ENCODE measurements at regions not wholly inside any gene's neighbourhood (a gene's known extent, or its start where the extent isn't known, plus 50 kb on each side); places are given as distances from the start of the nearest gene placed in this dataset.

DNA sequence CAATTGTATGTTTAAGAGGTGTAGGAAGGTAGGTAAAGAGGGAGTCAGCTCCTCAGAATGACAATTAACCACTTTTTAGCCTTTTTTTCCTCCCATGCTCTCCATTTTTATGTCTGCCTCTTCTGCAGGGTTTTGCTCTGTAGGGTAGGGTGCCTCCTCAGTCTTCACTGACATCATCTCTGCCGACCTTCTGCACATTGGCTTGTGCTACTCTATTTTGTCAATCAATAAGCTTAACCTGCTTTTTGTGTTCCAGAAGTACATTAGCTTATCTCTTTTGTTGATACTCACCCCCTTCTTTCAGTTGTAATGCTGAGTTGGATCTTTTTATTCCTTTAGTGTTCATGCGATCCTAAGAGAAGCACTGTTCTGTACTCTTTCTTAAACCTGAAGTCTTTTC, 323.2 kb downstream of the RDH14 start:
- DNase-seq, result no peak
- in situ Hi-C loops (cut with MboI; ENCODE audit: low pct_unique_long_range_greater_than_20kb, low sequenced_read_pairs), result no loop called here

DNA sequence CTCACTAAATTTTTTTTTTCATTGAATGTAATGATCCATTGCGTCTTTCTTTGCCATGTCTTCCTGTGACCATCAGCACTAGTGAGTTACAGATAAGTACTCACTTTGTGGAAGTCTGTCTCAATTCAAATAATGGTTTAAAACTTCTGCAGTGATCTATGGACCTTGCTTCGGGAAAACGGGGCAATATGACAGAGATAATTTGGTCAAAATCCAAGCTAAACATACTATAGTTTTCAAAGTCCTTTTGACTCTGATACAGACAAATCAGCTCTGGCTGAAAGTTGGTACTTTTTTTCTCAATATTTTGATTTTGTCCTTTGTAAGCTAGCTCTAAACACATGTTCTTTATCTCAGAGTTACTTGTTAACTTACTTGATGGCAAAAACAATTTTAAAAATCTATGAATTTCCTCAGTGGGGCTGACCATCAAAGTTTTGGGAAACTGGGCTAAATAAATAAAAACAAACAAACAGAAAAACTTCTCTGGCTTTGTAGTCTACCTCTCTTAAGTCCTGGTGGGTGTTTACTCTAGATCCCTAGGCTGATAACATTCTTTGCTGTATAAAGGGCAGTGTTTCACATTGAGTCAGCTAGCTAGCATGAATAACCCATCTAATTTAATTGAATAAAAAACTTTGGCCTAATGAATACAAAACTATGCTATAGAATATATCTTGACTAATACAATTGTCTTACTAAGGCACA, 327.6 kb downstream of the RDH14 start:
- in situ Hi-C loops (cut with MboI; ENCODE audit: low pct_unique_long_range_greater_than_20kb, low sequenced_read_pairs), result no loop called here
- no peak for DNase-seq

DNA sequence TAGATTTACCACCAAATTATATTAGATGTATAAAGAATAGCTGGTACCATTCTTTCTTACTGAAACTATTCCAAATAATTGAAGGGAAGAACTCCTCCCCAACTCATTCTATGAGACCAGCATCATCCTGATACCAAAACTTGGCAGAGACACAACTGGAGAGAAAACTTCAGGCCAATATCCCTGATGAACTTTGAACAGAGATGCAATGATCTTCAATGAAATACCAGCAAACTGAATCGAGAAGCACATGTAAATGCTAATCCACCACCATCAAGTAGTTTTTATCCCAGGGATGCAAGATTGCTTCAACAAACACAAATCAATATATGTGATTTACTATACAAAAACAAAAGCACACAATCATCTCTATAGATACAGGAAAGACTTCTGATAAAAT, 329.8 kb downstream of the RDH14 start:
- DNase-seq, result no peak
- in situ Hi-C loops (cut with MboI; ENCODE audit: low pct_unique_long_range_greater_than_20kb, low sequenced_read_pairs), result no loop called here

DNA sequence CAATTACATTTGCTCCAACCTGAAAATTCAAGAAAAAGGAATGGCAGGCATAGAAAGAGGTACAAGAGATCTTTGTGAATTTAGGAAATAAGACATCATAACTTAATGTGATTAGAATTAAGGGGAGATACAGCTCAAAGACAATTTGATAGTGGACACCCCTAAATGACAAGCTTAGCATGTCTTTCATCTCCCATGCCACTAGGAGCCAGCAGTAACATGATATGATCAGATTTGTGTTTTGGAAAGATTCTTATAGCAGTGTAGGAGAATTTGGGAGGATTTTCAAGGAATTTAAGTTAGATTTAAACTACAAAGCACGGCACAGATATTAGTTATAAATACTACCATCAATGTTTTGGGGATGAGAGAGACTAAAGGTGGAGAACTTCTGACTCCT, 340.8 kb downstream of the RDH14 start:
- in situ Hi-C loops (cut with MboI; ENCODE audit: low pct_unique_long_range_greater_than_20kb, low sequenced_read_pairs), result no loop called here

DNA sequence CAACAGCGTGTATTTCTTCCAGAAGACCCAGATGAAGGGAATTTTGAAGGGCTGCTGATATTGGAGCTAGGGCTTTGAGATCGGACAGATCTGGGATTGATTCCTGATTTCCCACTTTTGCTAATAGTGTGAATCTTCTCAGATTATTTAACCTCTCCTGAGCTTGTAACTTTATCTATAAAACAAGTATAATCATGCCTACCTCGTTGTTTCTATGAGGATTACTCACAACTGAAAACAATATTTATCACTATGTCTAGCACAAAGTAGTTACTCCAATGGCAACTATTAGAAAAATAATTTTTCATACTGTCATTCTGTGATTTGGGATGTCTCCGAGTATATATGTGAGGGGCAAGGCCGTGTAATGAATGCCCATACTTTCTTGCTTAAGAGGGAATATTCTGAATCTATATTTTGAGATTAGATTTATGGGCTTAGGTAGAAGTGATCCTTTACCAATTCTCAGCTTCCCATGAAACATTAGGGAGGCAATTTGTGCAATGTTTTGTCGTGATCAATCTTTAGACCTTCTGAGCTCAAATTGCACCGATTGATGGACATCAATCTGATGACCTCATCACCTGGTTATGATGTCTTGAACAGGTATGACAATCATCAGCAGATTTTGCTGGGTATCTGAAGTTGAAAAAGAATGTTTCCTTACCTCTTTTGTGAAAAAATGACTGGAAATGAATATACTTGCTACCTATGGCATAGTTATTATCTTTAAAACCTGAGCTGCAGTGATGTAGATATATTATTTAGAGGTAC, 339.9 kb downstream of the KCNS3 start:
- in situ Hi-C loops (cut with MboI; ENCODE audit: low pct_unique_long_range_greater_than_20kb, low sequenced_read_pairs), result no loop called here
- DNase-seq, result no peak

More for the DNA sequence above, 340.8 kb downstream of the RDH14 start:
- DNase-seq, result no peak

DNA sequence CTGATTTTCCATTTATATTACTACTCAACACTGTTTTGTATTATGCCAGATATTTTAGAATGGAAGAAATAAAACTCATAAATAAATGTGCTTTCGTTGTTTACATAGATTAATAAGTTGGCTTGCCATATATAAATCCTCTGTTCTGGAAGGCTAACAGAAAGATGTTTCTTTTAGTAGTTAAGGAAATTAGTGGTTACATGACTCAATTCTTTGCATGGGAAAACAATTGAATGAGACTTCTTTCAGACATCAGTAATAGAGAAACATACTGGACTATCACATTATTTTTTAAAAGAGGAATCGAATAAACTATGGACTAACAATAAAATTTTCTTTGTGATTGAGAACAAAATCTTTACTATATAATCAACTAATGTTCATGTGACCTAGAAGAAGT, 336.5 kb downstream of the KCNS3 start:
- no peak for DNase-seq
- in situ Hi-C loops (cut with MboI; ENCODE audit: low pct_unique_long_range_greater_than_20kb, low sequenced_read_pairs), result no loop called here

DNA sequence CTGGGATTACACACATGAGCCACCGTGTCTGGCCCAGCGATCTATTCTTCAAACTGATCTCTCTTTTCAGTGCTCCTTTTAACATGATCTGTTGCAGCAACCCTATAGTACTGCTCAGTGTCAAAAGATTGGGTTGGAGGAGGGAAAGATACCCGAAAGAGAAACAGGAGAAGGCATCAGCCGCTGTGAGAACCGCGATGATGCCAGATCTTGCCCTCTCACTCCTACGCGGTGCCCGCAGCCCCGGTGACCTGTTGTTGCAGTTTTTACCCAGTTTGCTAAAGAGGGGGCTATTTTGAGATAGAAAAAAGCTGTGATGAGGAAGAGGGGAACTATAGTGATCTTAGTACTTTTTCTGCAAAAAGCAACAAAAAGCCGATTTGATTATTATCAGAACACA, 335.5 kb downstream of the KCNS3 start:
- in situ Hi-C loops (cut with MboI; ENCODE audit: low pct_unique_long_range_greater_than_20kb, low sequenced_read_pairs), result no loop called here
- no peak for DNase-seq

DNA sequence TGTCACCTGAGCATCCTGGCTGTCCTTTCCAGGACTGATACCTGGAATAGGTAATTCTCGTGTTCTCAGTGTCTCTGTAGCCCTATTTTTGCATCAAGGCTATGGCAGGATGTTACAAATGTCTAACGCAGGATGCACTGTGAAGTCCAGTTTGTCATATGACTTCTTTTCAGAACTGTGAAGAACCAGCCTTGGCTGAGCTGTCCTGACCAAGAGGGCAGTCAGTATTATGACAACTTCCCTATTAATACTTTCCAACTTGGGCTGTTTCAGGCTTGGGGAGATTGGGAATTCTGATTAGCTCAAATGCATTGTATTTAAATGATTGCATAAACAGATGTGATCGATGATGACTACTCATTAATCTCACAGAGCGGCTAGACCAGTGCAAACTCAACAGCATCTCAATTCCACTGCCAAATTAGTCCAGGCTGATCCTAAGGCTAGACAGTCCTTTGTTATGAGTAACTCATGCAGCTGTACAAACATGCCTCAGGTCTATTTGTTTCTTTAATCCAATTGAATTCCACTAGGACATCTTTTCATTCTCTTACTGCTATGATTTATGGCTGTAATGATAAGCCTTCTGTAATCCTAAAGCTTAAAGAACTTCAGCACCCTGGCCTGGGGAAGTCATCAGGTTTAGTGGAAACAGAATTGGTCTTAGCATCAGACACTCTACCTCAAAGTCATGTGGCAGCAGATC, 331.6 kb downstream of the KCNS3 start:
- in situ Hi-C loops (cut with MboI; ENCODE audit: low pct_unique_long_range_greater_than_20kb, low sequenced_read_pairs), result no loop called here

DNA sequence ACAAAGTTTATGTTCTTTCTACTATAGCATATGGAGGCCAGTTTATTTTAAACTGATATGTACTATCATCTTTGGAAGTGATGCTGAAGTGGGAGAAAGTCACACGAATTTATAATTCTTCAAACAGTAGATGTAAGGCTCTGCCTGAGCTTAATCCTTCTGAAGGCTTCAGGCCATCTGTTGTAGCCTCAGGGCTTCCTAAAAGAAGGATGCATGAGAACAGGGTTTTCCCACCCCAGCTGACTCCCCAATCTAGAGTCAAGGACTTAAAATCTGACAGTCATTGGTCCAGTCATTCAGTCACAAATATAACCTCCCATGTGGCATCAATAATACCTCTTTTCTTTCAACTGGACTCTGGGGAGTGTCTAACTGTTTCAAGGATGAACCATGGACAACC, 330.5 kb downstream of the KCNS3 start:
- in situ Hi-C loops (cut with MboI; ENCODE audit: low pct_unique_long_range_greater_than_20kb, low sequenced_read_pairs), result no loop called here

More for the DNA sequence above, 331.6 kb downstream of the KCNS3 start:
- no peak for DNase-seq

DNA sequence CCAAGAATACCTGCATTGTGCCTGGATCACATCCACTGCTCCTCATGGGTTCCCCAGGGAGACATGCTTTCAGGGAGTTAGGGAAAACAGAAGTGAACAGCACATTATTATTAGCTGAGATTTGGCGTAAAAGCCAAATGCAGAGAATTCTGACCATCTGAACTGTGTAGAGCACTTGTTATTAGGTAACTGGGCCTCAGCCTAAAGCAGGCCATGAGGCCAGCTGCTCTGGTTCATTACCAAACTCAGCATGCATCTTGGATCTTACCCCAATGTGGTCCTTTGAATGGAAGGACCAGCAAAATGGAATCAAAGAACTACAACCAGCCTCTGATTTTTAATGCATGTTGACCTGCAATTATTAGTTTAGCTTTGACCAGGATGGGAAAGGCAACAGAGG, 322.3 kb downstream of the KCNS3 start:
- in situ Hi-C loops (cut with MboI; ENCODE audit: low pct_unique_long_range_greater_than_20kb, low sequenced_read_pairs), result no loop called here
- no peak for DNase-seq

More for the DNA sequence above, 330.5 kb downstream of the KCNS3 start:
- DNase-seq, result no peak

DNA sequence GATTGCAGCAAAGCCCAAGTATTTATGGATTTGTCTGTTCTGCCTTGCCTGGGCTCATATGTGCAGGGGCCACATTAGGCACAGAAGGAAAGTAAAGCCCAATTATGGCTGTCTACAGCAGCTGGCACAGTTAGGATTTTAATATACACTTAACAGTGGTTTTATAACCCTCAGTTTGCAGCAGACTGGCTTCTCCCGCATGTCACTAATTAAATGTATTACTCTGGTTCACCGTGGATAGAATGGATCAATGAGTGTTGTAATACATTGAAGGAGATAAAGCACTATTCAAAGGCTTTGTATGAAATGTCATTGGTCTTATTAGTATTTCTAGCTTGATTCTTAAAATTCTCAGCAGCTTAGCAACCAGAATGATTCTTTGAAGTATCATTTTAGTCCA, 320.2 kb downstream of the KCNS3 start:
- in situ Hi-C loops (cut with MboI; ENCODE audit: low pct_unique_long_range_greater_than_20kb, low sequenced_read_pairs), result no loop called here
- DNase-seq, result no peak

DNA sequence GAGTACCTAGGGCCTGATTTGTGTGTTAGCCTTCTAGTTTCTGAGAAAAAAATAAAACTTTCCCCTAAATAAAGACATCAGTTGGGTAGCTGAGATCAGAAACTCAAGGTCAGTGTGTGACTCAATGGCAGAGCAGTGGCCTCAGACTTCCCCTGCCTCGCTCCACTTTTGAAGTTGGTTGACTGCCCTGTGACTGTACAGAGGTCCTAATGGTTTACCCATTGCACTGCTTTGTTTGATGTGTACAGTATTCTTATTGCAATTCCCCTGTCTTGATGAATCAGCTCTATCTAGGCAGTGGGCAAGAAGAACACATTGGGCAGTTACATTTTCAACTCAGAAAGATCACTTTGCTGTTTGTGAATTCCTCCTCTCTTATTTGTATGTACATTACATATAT, 315.7 kb downstream of the KCNS3 start:
- no peak for DNase-seq
- in situ Hi-C loops (cut with MboI; ENCODE audit: low pct_unique_long_range_greater_than_20kb, low sequenced_read_pairs), result no loop called here

DNA sequence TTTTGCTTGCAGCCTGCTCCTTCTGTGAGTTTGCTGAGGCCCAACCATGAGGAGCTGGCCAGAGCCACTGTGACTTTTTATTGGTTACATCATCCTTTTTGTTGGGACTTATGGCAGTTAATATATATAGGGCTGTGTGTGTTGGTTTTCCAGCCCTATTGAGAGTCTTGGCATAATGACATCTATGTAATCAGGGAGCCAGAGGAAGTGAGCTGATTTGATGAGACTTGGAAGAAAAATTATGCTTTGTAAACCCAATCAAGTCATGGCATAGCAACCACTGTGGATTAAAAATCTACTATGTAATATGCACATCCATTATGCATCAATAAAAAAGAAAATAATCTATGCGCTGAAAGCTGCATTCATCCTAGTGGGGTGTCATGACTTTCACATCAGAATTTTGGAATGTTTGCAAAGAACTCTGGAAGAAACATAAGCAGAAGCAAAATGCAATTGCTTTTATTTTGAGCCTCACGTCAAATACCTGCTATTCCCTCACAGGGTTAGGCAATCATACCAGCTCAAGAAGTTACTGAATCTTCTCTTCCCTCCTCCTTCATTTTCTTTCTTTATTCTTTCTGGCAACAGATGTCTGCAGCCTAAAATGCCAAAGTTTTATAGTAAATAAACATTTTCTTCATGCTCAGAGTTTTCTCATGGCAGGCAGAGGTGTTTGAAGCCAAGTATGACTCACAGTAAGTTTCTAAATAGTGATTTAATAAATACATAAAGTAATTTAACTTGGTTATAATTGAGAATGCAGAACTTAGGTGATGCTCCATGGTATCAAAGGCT, 308.5 kb downstream of the KCNS3 start:
- in situ Hi-C loops (cut with MboI; ENCODE audit: low pct_unique_long_range_greater_than_20kb, low sequenced_read_pairs), result no loop called here
- no peak for DNase-seq

DNA sequence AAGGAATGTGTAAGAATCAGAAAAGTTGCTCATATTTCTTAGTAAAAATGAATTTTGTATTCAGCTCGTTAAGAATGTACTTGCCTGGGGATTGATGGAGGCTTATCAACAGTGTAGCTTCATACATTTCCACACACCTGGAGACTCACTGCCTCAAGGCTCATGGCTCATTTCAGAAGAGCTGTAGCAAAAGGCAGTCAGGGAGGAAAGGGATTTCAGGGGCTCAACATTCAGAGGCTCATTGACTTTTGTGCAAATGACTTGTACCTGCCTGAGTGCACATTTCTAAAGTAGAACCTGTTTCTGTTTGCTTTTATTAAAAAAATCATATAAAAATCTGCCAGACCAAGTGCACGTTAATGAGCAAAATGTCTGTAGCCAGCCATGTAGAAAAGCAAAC, 304.4 kb downstream of the KCNS3 start:
- no peak for DNase-seq
- in situ Hi-C loops (cut with MboI; ENCODE audit: low pct_unique_long_range_greater_than_20kb, low sequenced_read_pairs), result no loop called here

DNA sequence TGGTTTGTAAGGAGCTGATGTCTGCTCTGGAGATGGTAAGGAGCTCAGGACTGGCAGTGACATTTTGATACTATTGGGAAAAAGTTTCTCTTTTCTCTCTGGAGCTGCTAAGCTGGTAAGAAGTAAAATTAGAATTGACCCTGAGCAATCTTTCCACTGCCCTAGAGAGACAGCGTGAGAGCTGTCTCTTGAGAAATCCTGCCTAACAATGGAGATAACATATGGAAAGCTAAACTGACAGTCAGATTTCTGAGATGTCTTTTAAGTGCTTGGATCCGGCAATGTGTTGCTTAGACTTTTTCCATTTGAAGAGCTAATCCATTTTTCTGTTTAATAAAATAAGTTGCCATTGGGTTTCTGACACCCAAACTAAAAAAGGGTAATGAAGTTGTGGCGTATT, 302.4 kb downstream of the KCNS3 start:
- in situ Hi-C loops (cut with MboI; ENCODE audit: low pct_unique_long_range_greater_than_20kb, low sequenced_read_pairs), result no loop called here
- no peak for DNase-seq

DNA sequence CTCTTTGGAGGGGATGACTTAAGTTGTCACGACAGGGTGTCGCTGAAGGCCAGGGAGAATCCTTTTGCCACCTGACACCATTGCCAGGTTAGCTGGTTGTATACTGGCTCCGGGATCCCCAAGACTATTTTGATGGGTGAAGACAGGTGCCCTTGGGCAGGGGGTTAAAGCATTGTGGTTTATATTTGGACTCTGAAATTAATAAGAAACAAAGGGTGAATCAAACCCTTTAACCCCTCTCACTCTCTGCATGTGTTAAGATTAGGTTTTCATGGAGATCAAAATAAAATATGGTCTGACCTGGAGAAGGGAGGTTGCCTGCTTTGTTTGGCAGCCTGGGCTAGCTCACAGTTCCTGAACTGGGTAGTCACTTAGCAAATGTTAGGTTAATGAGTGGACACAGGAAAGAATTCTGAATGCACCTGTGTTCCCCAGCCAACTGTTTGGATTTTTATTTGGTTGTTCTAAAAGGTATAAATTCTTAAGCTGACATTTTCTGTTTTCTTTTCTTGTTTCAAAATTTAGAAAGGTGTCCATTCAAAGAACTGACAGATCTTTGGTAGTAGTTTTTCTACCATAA, 301.7 kb downstream of the KCNS3 start:
- DNase-seq, result no peak
- in situ Hi-C loops (cut with MboI; ENCODE audit: low pct_unique_long_range_greater_than_20kb, low sequenced_read_pairs), result no loop called here

DNA sequence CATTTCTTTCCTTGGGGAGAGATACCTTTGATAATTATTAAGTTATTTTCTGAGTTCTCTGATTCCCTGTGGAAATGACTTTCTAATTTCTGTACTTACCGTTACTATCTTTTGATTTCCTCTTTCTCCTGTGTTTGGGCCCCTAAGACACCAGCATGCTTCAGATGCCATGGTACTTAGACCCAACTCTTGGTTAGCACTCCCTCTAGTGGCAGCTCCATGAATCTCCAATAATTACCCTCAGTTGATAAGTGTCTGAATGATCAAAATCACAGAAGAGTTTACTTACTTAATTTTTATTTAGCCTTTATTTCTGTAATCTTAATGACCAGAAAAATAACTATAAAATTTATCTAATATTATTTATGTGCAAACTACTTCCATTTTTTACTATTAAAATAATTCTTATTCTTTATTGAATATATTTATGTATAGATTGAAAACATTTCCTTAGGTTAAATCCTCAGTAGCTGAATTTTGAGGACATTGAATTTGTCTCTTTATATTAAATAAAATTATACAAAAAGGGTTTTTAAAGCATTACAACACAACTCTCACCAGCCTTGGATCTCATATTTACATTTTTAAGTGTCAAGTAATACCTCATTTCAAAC, 300.4 kb downstream of the KCNS3 start:
- in situ Hi-C loops (cut with MboI; ENCODE audit: low pct_unique_long_range_greater_than_20kb, low sequenced_read_pairs), result no loop called here
- peak; percentile 58 for DNase-seq

DNA sequence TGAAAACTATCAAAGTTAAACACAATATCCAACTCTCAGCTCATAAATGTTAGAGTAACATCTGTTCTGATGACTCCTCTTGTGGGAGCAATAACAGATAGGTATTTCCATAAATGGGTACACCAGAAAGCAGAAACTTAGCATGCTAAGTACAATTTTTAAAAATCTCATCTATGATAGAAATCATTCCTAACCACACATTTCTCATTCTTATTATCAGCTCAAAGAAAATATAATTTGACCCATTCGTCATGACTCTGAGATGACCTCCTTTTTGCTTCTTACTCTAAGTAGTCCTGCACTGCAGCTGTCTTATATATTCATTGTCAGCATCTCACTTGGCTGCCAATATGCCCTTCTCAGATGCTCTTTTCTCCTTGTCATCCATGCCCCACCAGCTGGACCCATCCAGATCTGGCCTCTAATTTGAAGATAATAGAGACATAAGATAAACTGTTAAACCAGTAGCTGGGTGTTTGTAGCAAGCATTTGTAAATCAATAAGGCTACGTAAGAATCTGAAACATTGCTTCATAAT, 298.3 kb downstream of the KCNS3 start:
- DNase-seq, result no peak
- in situ Hi-C loops (cut with MboI; ENCODE audit: low pct_unique_long_range_greater_than_20kb, low sequenced_read_pairs), result no loop called here

DNA sequence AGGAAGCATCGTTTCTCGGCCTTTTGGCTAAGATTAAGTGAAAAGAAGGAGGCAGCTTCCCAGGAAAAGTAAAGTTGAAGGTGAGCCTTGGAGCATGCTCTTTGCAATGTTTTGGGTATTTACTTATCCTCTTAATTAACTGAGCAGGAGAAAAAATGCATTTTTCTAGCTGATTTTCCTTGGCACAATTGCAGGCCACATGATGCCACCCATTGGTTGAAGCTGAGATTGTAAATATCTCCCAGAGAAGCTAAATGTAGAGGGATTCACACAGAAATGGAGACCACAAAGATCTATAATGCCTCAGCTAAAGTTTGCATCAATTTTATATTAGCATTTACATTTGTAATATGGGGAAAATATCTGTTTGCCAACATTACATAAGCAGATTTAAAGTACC, 294.1 kb downstream of the KCNS3 start:
- in situ Hi-C loops (cut with MboI; ENCODE audit: low pct_unique_long_range_greater_than_20kb, low sequenced_read_pairs), result no loop called here
- DNase-seq, result no peak
